WTC11 (cell line): ENCODE measurements at regions not wholly inside any gene's neighbourhood (a gene's known extent, or its start where the extent isn't known, plus 50 kb on each side); places are given as distances from the start of the nearest gene placed in this dataset.

Experiments
- ATAC-seq: fragments of 200-7000 bp; cut with Tn5 transposase; 2 replicates; pipeline ENCODE4 v1.10.0; 2021; ENCODE audit warnings: mild to moderate bottlenecking, moderate library complexity
- CTCF ChIA-PET: fragments of 300-600 bp; sonication (Branson Sonifier 250); formaldehyde crosslinking; loops from one replicate; lab custom pipeline; 2021; ENCODE audit warnings: antibody characterized with exemption; lab: Charles Lee
- POLR2A ChIA-PET: fragments of 350-600 bp; sonication (Branson Sonifier 250); formaldehyde crosslinking; loops from one replicate; lab custom pipeline; 2021; ENCODE audit warnings: antibody characterized with exemption; lab: Charles Lee
- DNase-seq: peaks from one replicate; pipeline ENCODE4 v3.0.0; 2021; ENCODE audit warnings: low spot score
- H3K27ac Mint-ChIP-seq: 2 replicates; pipeline ENCODE4 v1.8.0; 2021; ENCODE audit warnings: mixed read lengths
- H3K27me3 Mint-ChIP-seq: 2 replicates; pipeline ENCODE4 v1.8.0; 2021; ENCODE audit warnings: low read depth, mild to moderate bottlenecking, moderate library complexity, mixed read lengths
- H3K36me3 Mint-ChIP-seq: 2 replicates; pipeline ENCODE4 v1.8.0; 2021; ENCODE audit warnings: mixed read lengths
- H3K4me1 Mint-ChIP-seq: 2 replicates; pipeline ENCODE4 v1.8.0; 2022; ENCODE audit warnings: mixed read lengths
- H3K4me3 Mint-ChIP-seq: 2 replicates; pipeline ENCODE4 v1.8.0; 2021; ENCODE audit warnings: mild to moderate bottlenecking, moderate library complexity, mixed read lengths
- H3K9me3 Mint-ChIP-seq: 2 replicates; pipeline ENCODE4 v1.8.0; 2021; ENCODE audit warnings: mixed read lengths
- FOXK1 ChIP-seq: sonication (generic); formaldehyde crosslinking; IDR thresholded peaks from 2 replicates; pipeline ENCODE4 v1.8.0; 2022; ENCODE audit warnings: mild to moderate bottlenecking, moderate library complexity, missing genetic modification reagents
- GRHL2 ChIP-seq: fragments of 250-450 bp; sonication (Bioruptor Pico); IDR thresholded peaks from 2 replicates; pipeline ENCODE4 v1.8.0; 2022; ENCODE audit warnings: mild to moderate bottlenecking, moderate library complexity; ENCODE audit not compliant: insufficient replicate concordance, severe bottlenecking
- NFYB ChIP-seq: sonication (generic); formaldehyde crosslinking; conservative IDR thresholded peaks from 2 replicates; pipeline ENCODE4 v1.8.0; 2022; ENCODE audit warnings: low read depth, missing genetic modification reagents
- NR1H2 ChIP-seq: sonication (generic); formaldehyde crosslinking; IDR thresholded peaks from 2 replicates; pipeline ENCODE4 v1.9.0; 2021; ENCODE audit warnings: mild to moderate bottlenecking, moderate library complexity, missing genetic modification reagents
- TEAD1 ChIP-seq: sonication (generic); formaldehyde crosslinking; IDR thresholded peaks from 2 replicates; pipeline ENCODE4 v1.8.0; 2022; ENCODE audit warnings: mild to moderate bottlenecking, missing genetic modification reagents
- TEAD4 ChIP-seq: sonication (generic); formaldehyde crosslinking; IDR thresholded peaks from 2 replicates; pipeline ENCODE4 v1.8.0; 2022; ENCODE audit warnings: mild to moderate bottlenecking, missing genetic modification reagents
- TP53 ChIP-seq: sonication (generic); formaldehyde crosslinking; IDR thresholded peaks from 2 replicates; pipeline ENCODE4 v1.8.1; 2023; ENCODE audit warnings: mild to moderate bottlenecking, missing genetic modification reagents
- ZNF219 ChIP-seq: sonication (generic); formaldehyde crosslinking; IDR thresholded peaks from 2 replicates; pipeline ENCODE4 v1.8.0; 2023; ENCODE audit warnings: missing genetic modification reagents, mild to moderate bottlenecking, borderline replicate concordance
- ZNF396 ChIP-seq: fragments of 250-450 bp; sonication (Bioruptor Pico); IDR thresholded peaks from 2 replicates; pipeline ENCODE4 v1.8.0; 2021; ENCODE audit warnings: mild to moderate bottlenecking, moderate library complexity, borderline replicate concordance
- ZNF671 ChIP-seq: fragments of 250-450 bp; sonication (Bioruptor Pico); IDR thresholded peaks from 2 replicates; pipeline ENCODE4 v1.8.0; 2021; ENCODE audit warnings: mild to moderate bottlenecking
- TF ChIP-seq, protein P1 (sequence below): fragments of 250-450 bp; sonication (Bioruptor Pico); IDR thresholded peaks from 2 replicates; pipeline ENCODE4 v1.9.0; 2021; ENCODE audit warnings: moderate library complexity, mild to moderate bottlenecking, inconsistent platforms, borderline replicate concordance
- TF ChIP-seq, protein P2 (sequence below): sonication (generic); formaldehyde crosslinking; IDR thresholded peaks from 2 replicates; pipeline ENCODE4 v1.8.0; 2023; ENCODE audit warnings: missing genetic modification reagents, mild to moderate bottlenecking, borderline replicate concordance
- TF ChIP-seq, protein P3 (sequence below): sonication (generic); formaldehyde crosslinking; IDR thresholded peaks from 2 replicates; pipeline ENCODE4 v1.8.0; 2022; ENCODE audit warnings: mild to moderate bottlenecking, missing genetic modification reagents
- TF ChIP-seq, protein P4 (sequence below): fragments of 250-450 bp; sonication (Bioruptor Pico); conservative IDR thresholded peaks from 2 replicates; pipeline ENCODE4 v1.9.0; 2021; ENCODE audit warnings: mild to moderate bottlenecking
- TF ChIP-seq, protein P5 (sequence below): fragments of 250-450 bp; sonication (Bioruptor Pico); IDR thresholded peaks from 2 replicates; pipeline ENCODE4 v2.1.2; 2022; ENCODE audit warnings: mild to moderate bottlenecking, moderate library complexity
- TF ChIP-seq, protein P6 (sequence below): sonication (generic); formaldehyde crosslinking; conservative IDR thresholded peaks from 2 replicates; pipeline ENCODE4 v1.8.1; 2023; ENCODE audit warnings: mild to moderate bottlenecking, low read depth, missing genetic modification reagents, moderate library complexity
- TF ChIP-seq, protein P7 (sequence below): sonication (generic); formaldehyde crosslinking; IDR thresholded peaks from 2 replicates; pipeline ENCODE4 v1.8.0; 2022; ENCODE audit warnings: mild to moderate bottlenecking, missing genetic modification reagents

DNA sequence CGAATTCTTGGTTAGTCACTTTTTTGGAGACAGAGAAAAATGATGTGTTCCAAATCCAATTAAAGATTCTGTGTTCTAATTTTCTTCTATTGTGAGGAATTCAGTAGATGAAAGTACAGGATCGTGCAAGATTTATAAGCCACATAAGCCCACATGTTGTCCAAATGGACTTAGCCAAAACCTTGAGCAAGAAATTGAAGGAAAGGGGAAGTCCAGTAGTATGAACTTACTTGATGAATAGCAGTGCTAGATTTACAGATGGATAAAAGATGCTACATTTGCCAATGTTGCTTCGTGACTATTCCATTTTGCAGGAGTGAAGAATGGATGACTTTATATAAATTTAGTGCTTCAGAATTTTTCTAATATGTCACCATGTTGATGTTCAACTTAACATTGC is 120.0 kb upstream of the ATP11B start:
- TF ChIP-seq, protein P1, sequence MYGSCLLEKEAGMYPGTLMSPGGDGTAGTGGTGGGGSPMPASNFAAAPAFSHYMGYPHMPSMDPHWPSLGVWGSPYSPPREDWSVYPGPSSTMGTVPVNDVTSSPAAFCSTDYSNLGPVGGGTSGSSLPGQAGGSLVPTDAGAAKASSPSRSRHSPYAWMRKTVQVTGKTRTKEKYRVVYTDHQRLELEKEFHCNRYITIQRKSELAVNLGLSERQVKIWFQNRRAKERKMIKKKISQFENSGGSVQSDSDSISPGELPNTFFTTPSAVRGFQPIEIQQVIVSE, result no peak
- TF ChIP-seq, protein P2, sequence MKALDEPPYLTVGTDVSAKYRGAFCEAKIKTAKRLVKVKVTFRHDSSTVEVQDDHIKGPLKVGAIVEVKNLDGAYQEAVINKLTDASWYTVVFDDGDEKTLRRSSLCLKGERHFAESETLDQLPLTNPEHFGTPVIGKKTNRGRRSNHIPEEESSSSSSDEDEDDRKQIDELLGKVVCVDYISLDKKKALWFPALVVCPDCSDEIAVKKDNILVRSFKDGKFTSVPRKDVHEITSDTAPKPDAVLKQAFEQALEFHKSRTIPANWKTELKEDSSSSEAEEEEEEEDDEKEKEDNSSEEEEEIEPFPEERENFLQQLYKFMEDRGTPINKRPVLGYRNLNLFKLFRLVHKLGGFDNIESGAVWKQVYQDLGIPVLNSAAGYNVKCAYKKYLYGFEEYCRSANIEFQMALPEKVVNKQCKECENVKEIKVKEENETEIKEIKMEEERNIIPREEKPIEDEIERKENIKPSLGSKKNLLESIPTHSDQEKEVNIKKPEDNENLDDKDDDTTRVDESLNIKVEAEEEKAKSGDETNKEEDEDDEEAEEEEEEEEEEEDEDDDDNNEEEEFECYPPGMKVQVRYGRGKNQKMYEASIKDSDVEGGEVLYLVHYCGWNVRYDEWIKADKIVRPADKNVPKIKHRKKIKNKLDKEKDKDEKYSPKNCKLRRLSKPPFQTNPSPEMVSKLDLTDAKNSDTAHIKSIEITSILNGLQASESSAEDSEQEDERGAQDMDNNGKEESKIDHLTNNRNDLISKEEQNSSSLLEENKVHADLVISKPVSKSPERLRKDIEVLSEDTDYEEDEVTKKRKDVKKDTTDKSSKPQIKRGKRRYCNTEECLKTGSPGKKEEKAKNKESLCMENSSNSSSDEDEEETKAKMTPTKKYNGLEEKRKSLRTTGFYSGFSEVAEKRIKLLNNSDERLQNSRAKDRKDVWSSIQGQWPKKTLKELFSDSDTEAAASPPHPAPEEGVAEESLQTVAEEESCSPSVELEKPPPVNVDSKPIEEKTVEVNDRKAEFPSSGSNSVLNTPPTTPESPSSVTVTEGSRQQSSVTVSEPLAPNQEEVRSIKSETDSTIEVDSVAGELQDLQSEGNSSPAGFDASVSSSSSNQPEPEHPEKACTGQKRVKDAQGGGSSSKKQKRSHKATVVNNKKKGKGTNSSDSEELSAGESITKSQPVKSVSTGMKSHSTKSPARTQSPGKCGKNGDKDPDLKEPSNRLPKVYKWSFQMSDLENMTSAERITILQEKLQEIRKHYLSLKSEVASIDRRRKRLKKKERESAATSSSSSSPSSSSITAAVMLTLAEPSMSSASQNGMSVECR (CRISPR knock-in tag), result no peak
- TF ChIP-seq ZNF671, result no peak
- TF ChIP-seq, protein P3, sequence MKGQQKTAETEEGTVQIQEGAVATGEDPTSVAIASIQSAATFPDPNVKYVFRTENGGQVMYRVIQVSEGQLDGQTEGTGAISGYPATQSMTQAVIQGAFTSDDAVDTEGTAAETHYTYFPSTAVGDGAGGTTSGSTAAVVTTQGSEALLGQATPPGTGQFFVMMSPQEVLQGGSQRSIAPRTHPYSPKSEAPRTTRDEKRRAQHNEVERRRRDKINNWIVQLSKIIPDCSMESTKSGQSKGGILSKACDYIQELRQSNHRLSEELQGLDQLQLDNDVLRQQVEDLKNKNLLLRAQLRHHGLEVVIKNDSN (CRISPR knock-in tag), result no peak
- TF ChIP-seq ZNF219 (CRISPR knock-in tag), result no peak
- no peak for TF ChIP-seq TP53
- TF ChIP-seq GRHL2 (CRISPR knock-in tag), result no peak
- TF ChIP-seq TEAD1, result no peak
- TF ChIP-seq, protein P4, sequence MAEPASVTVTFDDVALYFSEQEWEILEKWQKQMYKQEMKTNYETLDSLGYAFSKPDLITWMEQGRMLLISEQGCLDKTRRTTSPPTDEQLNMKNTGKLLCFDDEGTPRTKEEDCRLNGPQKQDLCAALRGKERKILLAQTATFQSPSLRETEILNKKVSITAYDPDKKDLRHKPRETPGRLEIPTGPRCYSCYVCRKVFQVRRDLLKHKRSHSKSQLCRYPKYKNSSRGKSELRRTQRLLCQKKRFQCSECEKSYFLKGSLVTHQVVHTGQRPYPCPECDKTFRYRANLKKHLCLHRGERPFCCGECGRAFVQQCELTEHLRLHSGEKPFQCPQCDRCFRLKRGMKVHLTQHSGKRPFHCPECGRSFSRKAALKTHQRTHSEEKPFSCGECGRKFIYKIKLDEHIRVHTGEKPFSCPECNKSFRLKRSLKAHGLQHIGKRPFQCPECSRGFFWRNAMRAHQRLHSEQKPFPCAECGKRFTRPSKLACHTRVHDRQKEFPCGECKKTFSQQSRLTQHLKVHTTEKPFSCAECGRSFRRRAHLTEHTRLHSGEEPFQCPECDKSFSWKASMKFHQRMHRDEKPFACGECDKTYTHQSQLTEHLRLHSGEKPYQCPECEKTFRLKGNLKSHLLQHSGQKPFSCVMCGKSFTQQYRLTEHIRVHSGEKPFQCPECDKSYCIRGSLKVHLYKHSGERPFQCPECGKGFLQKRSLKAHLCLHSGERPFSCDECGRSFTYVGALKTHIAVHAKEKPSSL, result no peak
- Mint-ChIP-seq H3K36me3 (no peaks in the 10 kb centered on the region), H3K27me3 (no peaks in the 10 kb centered on the region; the same call in 1 of the 2 replicates), H3K4me3 (no peak overlapping the region), H3K27ac (no peak overlapping the region), H3K9me3 (no peaks in the 10 kb centered on the region), H3K4me1 (peaks cover 9% of the 10 kb centered on the region)
- DNase-seq (no peak), ATAC-seq (no peak)
- CTCF ChIA-PET, result no interaction called here
- POLR2A ChIA-PET, result no interaction called here

DNA sequence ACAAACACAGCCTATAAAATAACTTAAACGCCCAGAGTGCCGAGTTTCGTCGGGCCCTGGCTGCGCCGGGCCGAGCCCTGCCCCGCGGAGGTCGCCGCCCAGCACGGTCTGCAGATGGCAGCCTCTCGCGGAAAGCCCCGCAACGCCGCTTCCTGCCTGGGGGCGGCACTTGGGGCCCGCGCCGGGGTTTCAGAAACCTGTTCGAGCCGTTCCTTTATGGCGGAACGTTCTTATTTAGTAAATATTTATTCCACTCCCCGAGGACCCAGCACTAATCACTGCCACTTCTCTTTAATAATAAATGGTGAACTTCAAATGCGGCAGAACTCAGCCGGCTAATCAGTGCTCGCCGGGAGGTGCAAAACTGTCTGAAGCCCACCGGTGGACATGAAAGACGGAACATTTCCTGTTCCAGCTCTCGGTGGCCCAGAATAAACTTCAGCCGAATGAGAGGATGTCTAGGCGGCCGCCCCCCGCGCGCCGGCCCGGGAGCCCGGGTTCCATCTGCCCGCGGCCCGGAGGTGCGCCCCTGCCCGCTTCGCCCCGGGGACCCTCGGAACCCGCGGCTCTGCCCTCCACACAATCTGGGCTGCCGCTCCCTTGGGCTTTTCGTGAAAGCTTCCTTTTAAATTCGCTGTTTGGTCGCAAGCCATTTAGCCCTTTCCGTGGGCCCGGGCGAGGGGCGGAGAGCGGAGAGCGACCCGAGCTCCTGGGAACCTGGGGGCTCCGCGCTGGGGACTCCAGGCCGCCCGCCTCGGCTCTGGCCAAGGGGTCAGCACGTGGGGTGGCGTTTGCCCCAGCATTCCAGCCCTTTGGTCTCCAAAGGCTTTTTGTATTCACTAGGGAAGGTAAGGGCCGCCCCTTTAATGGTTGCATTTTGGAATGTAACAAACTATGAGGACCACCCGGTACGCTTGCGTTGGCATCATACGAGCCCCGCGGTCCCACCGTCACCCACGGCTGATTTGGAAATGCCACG is 110.8 kb upstream of the ATP11B start:
- Mint-ChIP-seq H3K9me3 (no peaks in the 10 kb centered on the region), H3K27ac (peak overlapping the region; percentile 76; the same call in 1 of the 2 replicates), H3K36me3 (no peaks in the 10 kb centered on the region), H3K4me3 (peak overlapping the region; percentile 79), H3K4me1 (peaks cover 11% of the 10 kb centered on the region), H3K27me3 (no peaks in the 10 kb centered on the region)
- POLR2A ChIA-PET, result interaction anchor here (1.0 kb wide), 1 partner anchor 415 kb away, joined by 3 read pairs; no protein-coding TSS in a partner anchor
- DNase-seq, result peak; percentile 85
- peak; percentile 89 for ATAC-seq
- CTCF ChIA-PET, result interaction anchor here (0.6 to 2.3 kb wide), 10 partner anchors 11 to 1472 kb away, joined by 3 to 20 read pairs (median 4); no protein-coding TSS in a partner anchor
- TF ChIP-seq ZNF396 (CRISPR knock-in tag), result no peak
- no peak for TF ChIP-seq TEAD4 (CRISPR knock-in tag)
- no peak for TF ChIP-seq FOXK1 (CRISPR knock-in tag)
- TF ChIP-seq GRHL2 (CRISPR knock-in tag), result no peak
- TF ChIP-seq, protein P5, sequence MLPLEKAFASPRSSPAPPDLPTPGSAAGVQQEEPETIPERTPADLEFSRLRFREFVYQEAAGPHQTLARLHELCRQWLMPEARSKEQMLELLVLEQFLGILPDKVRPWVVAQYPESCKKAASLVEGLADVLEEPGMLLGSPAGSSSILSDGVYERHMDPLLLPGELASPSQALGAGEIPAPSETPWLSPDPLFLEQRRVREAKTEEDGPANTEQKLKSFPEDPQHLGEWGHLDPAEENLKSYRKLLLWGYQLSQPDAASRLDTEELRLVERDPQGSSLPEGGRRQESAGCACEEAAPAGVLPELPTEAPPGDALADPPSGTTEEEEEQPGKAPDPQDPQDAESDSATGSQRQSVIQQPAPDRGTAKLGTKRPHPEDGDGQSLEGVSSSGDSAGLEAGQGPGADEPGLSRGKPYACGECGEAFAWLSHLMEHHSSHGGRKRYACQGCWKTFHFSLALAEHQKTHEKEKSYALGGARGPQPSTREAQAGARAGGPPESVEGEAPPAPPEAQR (CRISPR knock-in tag), result no peak
- no peak for TF ChIP-seq NFYB (CRISPR knock-in tag)
- TF ChIP-seq, protein P3 (CRISPR knock-in tag), result peak; percentile 51; the same call in 1 of the 2 replicates
- TF ChIP-seq, protein P6, sequence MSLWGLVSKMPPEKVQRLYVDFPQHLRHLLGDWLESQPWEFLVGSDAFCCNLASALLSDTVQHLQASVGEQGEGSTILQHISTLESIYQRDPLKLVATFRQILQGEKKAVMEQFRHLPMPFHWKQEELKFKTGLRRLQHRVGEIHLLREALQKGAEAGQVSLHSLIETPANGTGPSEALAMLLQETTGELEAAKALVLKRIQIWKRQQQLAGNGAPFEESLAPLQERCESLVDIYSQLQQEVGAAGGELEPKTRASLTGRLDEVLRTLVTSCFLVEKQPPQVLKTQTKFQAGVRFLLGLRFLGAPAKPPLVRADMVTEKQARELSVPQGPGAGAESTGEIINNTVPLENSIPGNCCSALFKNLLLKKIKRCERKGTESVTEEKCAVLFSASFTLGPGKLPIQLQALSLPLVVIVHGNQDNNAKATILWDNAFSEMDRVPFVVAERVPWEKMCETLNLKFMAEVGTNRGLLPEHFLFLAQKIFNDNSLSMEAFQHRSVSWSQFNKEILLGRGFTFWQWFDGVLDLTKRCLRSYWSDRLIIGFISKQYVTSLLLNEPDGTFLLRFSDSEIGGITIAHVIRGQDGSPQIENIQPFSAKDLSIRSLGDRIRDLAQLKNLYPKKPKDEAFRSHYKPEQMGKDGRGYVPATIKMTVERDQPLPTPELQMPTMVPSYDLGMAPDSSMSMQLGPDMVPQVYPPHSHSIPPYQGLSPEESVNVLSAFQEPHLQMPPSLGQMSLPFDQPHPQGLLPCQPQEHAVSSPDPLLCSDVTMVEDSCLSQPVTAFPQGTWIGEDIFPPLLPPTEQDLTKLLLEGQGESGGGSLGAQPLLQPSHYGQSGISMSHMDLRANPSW (CRISPR knock-in tag), result no peak
- no peak for TF ChIP-seq NR1H2
- TF ChIP-seq, protein P7, sequence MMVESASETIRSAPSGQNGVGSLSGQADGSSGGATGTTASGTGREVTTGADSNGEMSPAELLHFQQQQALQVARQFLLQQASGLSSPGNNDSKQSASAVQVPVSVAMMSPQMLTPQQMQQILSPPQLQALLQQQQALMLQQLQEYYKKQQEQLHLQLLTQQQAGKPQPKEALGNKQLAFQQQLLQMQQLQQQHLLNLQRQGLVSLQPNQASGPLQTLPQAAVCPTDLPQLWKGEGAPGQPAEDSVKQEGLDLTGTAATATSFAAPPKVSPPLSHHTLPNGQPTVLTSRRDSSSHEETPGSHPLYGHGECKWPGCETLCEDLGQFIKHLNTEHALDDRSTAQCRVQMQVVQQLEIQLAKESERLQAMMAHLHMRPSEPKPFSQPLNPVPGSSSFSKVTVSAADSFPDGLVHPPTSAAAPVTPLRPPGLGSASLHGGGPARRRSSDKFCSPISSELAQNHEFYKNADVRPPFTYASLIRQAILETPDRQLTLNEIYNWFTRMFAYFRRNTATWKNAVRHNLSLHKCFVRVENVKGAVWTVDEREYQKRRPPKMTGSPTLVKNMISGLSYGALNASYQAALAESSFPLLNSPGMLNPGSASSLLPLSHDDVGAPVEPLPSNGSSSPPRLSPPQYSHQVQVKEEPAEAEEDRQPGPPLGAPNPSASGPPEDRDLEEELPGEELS (CRISPR knock-in tag), result no peak
